NCI-H345 treated with DMSO at 0.1 percent for 48 hours (cell line): ENCODE measurements at regions not wholly inside any gene's neighbourhood (a gene's known extent, or its start where the extent isn't known, plus 50 kb on each side); places are given as distances from the start of the nearest gene placed in this dataset.

Experiments
- DNase-seq: peaks from one replicate; lab custom pipeline; 2025; ENCODE audit not compliant: unreplicated experiment; lab: John Stamatoyannopoulos, UW

GRCh38 chr4:89166971-89167475 lies 55.7 kb downstream of the TIGD2 start:
- DNase-seq, result no peak

- DNase-seq, result no peak
Observed at GRCh38 chr4:89171176-89171805, 60.0 kb downstream of the TIGD2 start.

- DNase-seq, result no peak
Observed at GRCh38 chr4:89172865-89173264, 61.5 kb downstream of the TIGD2 start.

DNA sequence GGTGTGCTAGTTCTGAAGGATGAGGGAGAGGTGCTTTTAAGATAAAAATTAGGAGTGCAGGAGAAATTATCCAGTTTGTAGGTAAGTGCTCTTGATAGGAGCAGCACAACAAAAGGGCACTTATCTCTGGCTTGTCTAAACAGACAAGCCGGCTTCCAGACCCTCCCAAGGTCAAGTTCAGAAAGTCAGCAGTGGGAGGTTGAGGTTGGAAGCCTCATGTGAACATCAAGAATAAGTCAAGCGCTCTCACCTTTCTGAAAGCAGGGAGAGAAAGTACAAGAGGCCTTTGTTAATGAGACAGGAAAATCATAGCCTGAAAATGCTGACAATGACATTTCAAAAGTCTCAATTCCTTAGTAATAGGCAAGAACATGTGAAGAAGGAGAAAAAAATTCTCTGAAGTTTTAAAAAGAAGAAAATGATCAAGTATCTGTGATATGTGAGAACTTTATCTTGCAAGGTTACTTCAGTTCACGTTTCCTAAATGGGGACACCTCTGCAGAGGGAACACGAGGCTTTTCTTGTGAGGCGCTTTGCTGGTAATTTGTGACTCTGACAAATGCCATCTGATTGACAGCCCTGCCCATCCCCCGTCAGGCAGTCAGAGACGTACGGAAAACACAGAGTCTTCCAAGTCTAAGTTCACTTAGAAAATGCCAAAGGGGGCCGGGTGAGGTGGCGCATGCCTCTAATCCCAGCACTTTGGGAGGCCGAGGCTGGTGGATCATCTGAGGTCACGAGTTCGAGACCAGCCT lies 62.2 kb downstream of the TIGD2 start:
- DNase-seq, result peak; percentile 3

- DNase-seq, result no peak
Observed at GRCh38 chr4:89174784-89175183, 63.5 kb downstream of the TIGD2 start.

GRCh38 chr4:89175611-89176010 lies 64.3 kb downstream of the TIGD2 start:
- no peak for DNase-seq

DNA sequence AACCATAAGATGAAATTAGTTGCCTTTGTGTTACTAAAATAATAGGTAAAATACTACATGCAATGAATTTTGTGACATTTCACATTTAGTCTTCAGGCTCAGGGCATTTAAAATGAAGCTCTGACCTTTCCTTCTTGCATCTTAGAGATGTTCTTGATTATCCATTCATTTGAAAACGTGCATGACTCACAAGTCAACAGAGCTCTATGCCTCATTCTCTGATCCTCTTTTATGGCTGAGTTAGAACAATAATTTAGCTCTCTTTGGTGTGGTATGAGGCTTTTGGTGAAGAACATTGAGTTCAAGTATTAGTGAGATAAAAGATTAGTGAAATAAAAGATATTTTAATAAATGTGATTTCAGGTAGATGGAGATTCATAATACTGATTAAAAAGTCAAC lies 66.5 kb downstream of the TIGD2 start:
- DNase-seq, result no peak

DNA sequence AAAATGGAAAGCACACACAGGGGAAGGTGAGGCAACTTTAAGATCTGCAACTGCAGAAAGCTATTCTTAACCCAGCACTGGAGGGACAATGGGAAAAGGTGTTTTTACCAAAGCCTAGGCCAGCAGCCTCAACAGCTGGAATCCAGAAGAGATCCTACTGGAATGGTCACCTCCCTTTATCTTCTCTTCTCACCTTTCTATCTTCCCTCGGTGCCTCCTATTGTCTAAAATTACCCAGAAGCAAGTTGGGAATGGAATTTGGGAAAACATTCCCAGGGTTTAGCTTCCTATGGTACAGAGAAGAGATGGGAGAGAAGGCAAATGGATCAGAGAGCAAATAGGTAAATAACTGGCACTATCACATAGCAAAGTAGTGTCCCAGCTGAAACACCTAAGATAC lies 73.1 kb downstream of the TIGD2 start:
- no peak for DNase-seq
